K562 (cell line): ENCODE measurements at regions not wholly inside any gene's neighbourhood (a gene's known extent, or its start where the extent isn't known, plus 50 kb on each side); places are given as distances from the start of the nearest gene placed in this dataset.

ENCODE experiments used
- ATAC-seq: fragments of 200-7000 bp; cut with Tn5 transposase; 3 replicates; pipeline ENCODE4 v1.9.1; 2020; ENCODE audit warnings: moderate library complexity
- BruUV-seq: library from RNA; stranded (reverse); fragments of 400-500 nt; replicated peaks from 2 replicates; lab custom pipeline; 2021; lab: Mats Ljungman, UMichigan
- CTCF ChIA-PET: fragments of 300-600 bp; formaldehyde crosslinking; extraction: SDS; loops from one replicate; lab custom pipeline; 2021; ENCODE audit warnings: low intra/inter-chr PET ratio; lab: Yijun Ruan, JAX
- POLR2A ChIA-PET: fragments of 300-600, 350-650 bp; sonication (Branson Sonifier 250); formaldehyde crosslinking; extraction: SDS; loops from one replicate; lab custom pipeline; 2021; ENCODE audit warnings: antibody characterized with exemption, inconsistent platforms; lab: Yijun Ruan, JAX
- DNase-seq, 4 experiments: peaks; one replicate each; pipeline versions ENCODE4 v3.0.0 to v3.0.0-alpha.2; 2011 to 2018; ENCODE audit warnings: low spot score in 3 of 4, mixed read lengths in 3 of 4; ENCODE audit errors: extremely low read depth in 1 of 4
- FAIRE-seq: peaks from 2 replicates; lab custom pipeline; 2011; peaks lifted over from hg19 to GRCh38; lab: Jason Lieb, UNC
- H2AFZ ChIP-seq: 2 replicates; pipeline ENCODE4 v1.6.0; 2011; ENCODE audit warnings: low read depth, low read length, control low read depth, inconsistent platforms
- H3K27ac ChIP-seq: fragments of 200-600 bp; 3 replicates; pipeline ENCODE4 v1.8.0; 2011; ENCODE audit warnings: low read depth, mild to moderate bottlenecking, control low read depth, inconsistent platforms, low read length, moderate library complexity, mixed read lengths; ENCODE audit errors: extremely low read depth
- H3K27me3 ChIP-seq, 2 experiments: fragments of 300-600 bp in 1 of 2; 2 replicates in 1 of 2; 3 replicates in 1 of 2; pipeline versions ENCODE4 v1.6.0 to v1.8.0; 2011; ENCODE audit warnings: inconsistent platforms in 2 of 2, low read length in 2 of 2, mild to moderate bottlenecking in 1 of 2, mixed read lengths in 1 of 2, moderate library complexity in 1 of 2; ENCODE audit not compliant: control insufficient read depth in 2 of 2, insufficient read depth in 2 of 2
- H3K36me3 ChIP-seq: fragments of 300-600 bp; 3 replicates; pipeline ENCODE4 v1.8.0; 2011; ENCODE audit warnings: mild to moderate bottlenecking, low read length, inconsistent platforms; ENCODE audit not compliant: control insufficient read depth, insufficient read depth
- H3K4me1 ChIP-seq, 2 experiments: fragments of 200-600 bp in 1 of 2; replicated peaks in 1 of 2; 2 replicates in 1 of 2; 3 replicates in 1 of 2; pipeline versions ENCODE4 v1.5.1 to v1.8.0; 2011; ENCODE audit warnings: inconsistent platforms in 2 of 2, low read length in 2 of 2, mild to moderate bottlenecking in 1 of 2, mixed read lengths in 1 of 2, moderate library complexity in 1 of 2; ENCODE audit not compliant: control insufficient read depth in 2 of 2, insufficient read depth in 2 of 2
- H3K4me2 ChIP-seq: 2 replicates; pipeline ENCODE4 v1.6.1; 2011; ENCODE audit warnings: low read length, control low read depth, inconsistent platforms, mixed read lengths; ENCODE audit not compliant: insufficient read depth
- H3K4me3 ChIP-seq: fragments of 200-600 bp; sonication (generic), shearing (Covaris generic); 2 replicates; pipeline ENCODE4 v1.5.1; 2016; ENCODE audit warnings: control low read depth, inconsistent platforms
- H3K79me2 ChIP-seq: fragments of 200-600 bp; 3 replicates; pipeline ENCODE4 v1.8.0; 2011; ENCODE audit warnings: low read length, inconsistent platforms; ENCODE audit not compliant: control insufficient read depth, insufficient read depth
- H3K9ac ChIP-seq, 2 experiments: 2 replicates each; pipeline versions ENCODE4 v1.6.0 to v1.6.1; 2011; ENCODE audit warnings: low read depth in 2 of 2, low read length in 2 of 2, control low read depth in 1 of 2, inconsistent platforms in 1 of 2, mild to moderate bottlenecking in 1 of 2, mixed read lengths in 1 of 2; ENCODE audit not compliant: insufficient read depth in 1 of 2
- H3K9me1 ChIP-seq: one replicate; pipeline ENCODE4 v1.6.0; 2011; ENCODE audit warnings: inconsistent platforms, mild to moderate bottlenecking, low read length, moderate library complexity; ENCODE audit not compliant: control insufficient read depth, insufficient read depth
- H3K9me3 ChIP-seq: replicated peaks from 2 replicates; pipeline ENCODE4 v1.5.1; 2011; ENCODE audit warnings: low read depth, low read length, inconsistent platforms; ENCODE audit not compliant: control insufficient read depth, insufficient read depth
- H4K20me1 ChIP-seq: replicated peaks from 2 replicates; pipeline ENCODE4 v1.6.1; 2011; ENCODE audit warnings: low read length, inconsistent platforms, mixed read lengths; ENCODE audit not compliant: control insufficient read depth, insufficient read depth
- CBX8 ChIP-seq: fragments of 200-600 bp; sonication (generic); IDR thresholded peaks from 2 replicates; pipeline ENCODE4 v1.6.1; 2012; ENCODE audit warnings: borderline replicate concordance, mixed run types, low read depth, mild to moderate bottlenecking, moderate library complexity, mixed read lengths, low read length, control low read depth, inconsistent platforms; ENCODE audit not compliant: poor library complexity, severe bottlenecking; ENCODE audit errors: extremely low read depth
- DMBX1 ChIP-seq: fragments of 250-450 bp; sonication (Bioruptor Pico); IDR thresholded peaks from 2 replicates; pipeline ENCODE4 v1.8.0; 2022; ENCODE audit warnings: inconsistent platforms, mild to moderate bottlenecking, moderate library complexity, borderline replicate concordance
- GTF2F1 ChIP-seq: IDR thresholded peaks from 2 replicates; pipeline ENCODE4 v1.6.1; 2011; ENCODE audit warnings: low read depth, low read length, improper control_type of control experiment
- IFI16 ChIP-seq: fragments of 250-450 bp; sonication (Bioruptor Pico); IDR thresholded peaks from 2 replicates; pipeline ENCODE4 v2.1.2; 2022; ENCODE audit warnings: mild to moderate bottlenecking, inconsistent platforms
- KAT8 ChIP-seq: fragments of 450-650 bp; IDR thresholded peaks from 2 replicates; pipeline ENCODE4 v1.6.1; 2016; ENCODE audit warnings: low read depth, mild to moderate bottlenecking
- KLF1 ChIP-seq: fragments of 450-650 bp; IDR thresholded peaks from 2 replicates; pipeline ENCODE4 v1.6.1; 2016; ENCODE audit warnings: missing genetic modification characterization, missing compliant biosample characterization
- NCOA6 ChIP-seq: fragments of 450-650 bp; IDR thresholded peaks from 2 replicates; pipeline ENCODE4 v1.6.1; 2017; ENCODE audit warnings: mild to moderate bottlenecking
- RAD51 ChIP-seq: fragments of 450-650 bp; IDR thresholded peaks from 2 replicates; pipeline ENCODE4 v1.7.1; 2016; ENCODE audit warnings: low read depth, mild to moderate bottlenecking, borderline replicate concordance
- RBM15 ChIP-seq: fragments of 200-400 bp; formaldehyde crosslinking; IDR thresholded peaks from 2 replicates; pipeline ENCODE4 v1.6.1; 2018; ENCODE audit warnings: mild to moderate bottlenecking, low read length, moderate library complexity; ENCODE audit not compliant: insufficient read depth
- SMARCA5 ChIP-seq: fragments of 450-650 bp; IDR thresholded peaks from 2 replicates; pipeline ENCODE4 v1.6.1; 2016
- STAT5B ChIP-seq: fragments of 250-450 bp; sonication (Bioruptor Pico); IDR thresholded peaks from 2 replicates; pipeline ENCODE4 v1.8.0; 2021; ENCODE audit warnings: mild to moderate bottlenecking, inconsistent platforms
- TCF7 ChIP-seq: sonication (generic); IDR thresholded peaks from 2 replicates; pipeline ENCODE4 v1.6.1; 2016; ENCODE audit warnings: antibody characterized with exemption, borderline replicate concordance
- ZC3H11A ChIP-seq: IDR thresholded peaks from 2 replicates; pipeline ENCODE4 v1.6.1; 2012; ENCODE audit warnings: low read depth, low read length, improper control_type of control experiment
- ZNF217 ChIP-seq: sonication (generic); formaldehyde crosslinking; IDR thresholded peaks from 2 replicates; pipeline ENCODE4 v1.8.0; 2022; ENCODE audit warnings: mild to moderate bottlenecking, missing genetic modification reagents
- in situ Hi-C: fragments of 300-500 bp; cut with MboI; formaldehyde crosslinking; loops from 4 replicates; pipeline ENCODE4 v1.15.0; 2018; ENCODE audit warnings: inconsistent platforms, mixed read lengths
- intact Hi-C: fragments of 100-400 bp; cut with micrococcal nuclease; formaldehyde crosslinking; loops from 2 replicates; pipeline ENCODE4 v1.14.2; 2022
- TF ChIP-seq, protein P1 (sequence below): sonication (generic); formaldehyde crosslinking; IDR thresholded peaks from 2 replicates; pipeline ENCODE4 v1.8.0; 2022; ENCODE audit warnings: mild to moderate bottlenecking, missing genetic modification reagents
- TF ChIP-seq, protein P2 (sequence below): IDR thresholded peaks from 3 replicates; pipeline ENCODE4 v1.6.1; 2011; ENCODE audit warnings: borderline replicate concordance, mild to moderate bottlenecking, moderate library complexity; ENCODE audit not compliant: insufficient read length; ENCODE audit errors: extremely low read depth
- TF ChIP-seq, protein P3 (sequence below): sonication (generic); formaldehyde crosslinking; IDR thresholded peaks from 2 replicates; pipeline ENCODE4 v1.9.0; 2022; ENCODE audit warnings: mild to moderate bottlenecking, missing genetic modification reagents

DNA sequence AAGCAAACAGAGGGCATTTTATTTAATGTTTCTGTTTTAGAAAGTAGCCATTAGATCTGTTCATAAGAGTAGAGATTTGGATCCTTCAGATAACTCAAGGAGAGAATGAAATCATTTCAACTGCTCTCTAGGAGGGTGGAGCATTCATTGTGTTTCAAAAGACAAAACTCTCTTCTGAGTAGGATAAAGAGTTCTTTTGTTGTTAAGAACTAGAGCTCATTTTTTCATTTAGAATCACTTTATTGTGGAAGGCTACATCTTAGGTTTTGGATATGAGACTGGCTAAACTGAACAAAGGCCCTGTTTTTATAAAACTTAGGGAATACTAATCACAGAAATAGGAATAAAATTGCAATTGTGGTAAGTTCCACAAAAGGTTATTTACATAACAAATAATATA lies 193.9 kb upstream of the PCDH10 start:
- DNase-seq = no peak
- CTCF ChIA-PET = no interaction called here
- H4K20me1 ChIP-seq = no peaks in the 10 kb centered on the region
- TF ChIP-seq CBX8 (no peak), ZC3H11A (no peak), KLF1 (tag) (no peak), RBM15 (no peak), STAT5B (no peak), NCOA6 (no peak), DMBX1 (no peak), ZNF217 (CRISPR knock-in tag) (no peak), GTF2F1 (no peak), KAT8 (no peak), SMARCA5 (no peak), RAD51 (no peak), IFI16 (CRISPR knock-in tag) (no peak), TCF7 (no peak)
- TF ChIP-seq, protein P1, sequence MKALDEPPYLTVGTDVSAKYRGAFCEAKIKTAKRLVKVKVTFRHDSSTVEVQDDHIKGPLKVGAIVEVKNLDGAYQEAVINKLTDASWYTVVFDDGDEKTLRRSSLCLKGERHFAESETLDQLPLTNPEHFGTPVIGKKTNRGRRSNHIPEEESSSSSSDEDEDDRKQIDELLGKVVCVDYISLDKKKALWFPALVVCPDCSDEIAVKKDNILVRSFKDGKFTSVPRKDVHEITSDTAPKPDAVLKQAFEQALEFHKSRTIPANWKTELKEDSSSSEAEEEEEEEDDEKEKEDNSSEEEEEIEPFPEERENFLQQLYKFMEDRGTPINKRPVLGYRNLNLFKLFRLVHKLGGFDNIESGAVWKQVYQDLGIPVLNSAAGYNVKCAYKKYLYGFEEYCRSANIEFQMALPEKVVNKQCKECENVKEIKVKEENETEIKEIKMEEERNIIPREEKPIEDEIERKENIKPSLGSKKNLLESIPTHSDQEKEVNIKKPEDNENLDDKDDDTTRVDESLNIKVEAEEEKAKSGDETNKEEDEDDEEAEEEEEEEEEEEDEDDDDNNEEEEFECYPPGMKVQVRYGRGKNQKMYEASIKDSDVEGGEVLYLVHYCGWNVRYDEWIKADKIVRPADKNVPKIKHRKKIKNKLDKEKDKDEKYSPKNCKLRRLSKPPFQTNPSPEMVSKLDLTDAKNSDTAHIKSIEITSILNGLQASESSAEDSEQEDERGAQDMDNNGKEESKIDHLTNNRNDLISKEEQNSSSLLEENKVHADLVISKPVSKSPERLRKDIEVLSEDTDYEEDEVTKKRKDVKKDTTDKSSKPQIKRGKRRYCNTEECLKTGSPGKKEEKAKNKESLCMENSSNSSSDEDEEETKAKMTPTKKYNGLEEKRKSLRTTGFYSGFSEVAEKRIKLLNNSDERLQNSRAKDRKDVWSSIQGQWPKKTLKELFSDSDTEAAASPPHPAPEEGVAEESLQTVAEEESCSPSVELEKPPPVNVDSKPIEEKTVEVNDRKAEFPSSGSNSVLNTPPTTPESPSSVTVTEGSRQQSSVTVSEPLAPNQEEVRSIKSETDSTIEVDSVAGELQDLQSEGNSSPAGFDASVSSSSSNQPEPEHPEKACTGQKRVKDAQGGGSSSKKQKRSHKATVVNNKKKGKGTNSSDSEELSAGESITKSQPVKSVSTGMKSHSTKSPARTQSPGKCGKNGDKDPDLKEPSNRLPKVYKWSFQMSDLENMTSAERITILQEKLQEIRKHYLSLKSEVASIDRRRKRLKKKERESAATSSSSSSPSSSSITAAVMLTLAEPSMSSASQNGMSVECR (CRISPR knock-in tag) = no peak
- TF ChIP-seq, protein P2, sequence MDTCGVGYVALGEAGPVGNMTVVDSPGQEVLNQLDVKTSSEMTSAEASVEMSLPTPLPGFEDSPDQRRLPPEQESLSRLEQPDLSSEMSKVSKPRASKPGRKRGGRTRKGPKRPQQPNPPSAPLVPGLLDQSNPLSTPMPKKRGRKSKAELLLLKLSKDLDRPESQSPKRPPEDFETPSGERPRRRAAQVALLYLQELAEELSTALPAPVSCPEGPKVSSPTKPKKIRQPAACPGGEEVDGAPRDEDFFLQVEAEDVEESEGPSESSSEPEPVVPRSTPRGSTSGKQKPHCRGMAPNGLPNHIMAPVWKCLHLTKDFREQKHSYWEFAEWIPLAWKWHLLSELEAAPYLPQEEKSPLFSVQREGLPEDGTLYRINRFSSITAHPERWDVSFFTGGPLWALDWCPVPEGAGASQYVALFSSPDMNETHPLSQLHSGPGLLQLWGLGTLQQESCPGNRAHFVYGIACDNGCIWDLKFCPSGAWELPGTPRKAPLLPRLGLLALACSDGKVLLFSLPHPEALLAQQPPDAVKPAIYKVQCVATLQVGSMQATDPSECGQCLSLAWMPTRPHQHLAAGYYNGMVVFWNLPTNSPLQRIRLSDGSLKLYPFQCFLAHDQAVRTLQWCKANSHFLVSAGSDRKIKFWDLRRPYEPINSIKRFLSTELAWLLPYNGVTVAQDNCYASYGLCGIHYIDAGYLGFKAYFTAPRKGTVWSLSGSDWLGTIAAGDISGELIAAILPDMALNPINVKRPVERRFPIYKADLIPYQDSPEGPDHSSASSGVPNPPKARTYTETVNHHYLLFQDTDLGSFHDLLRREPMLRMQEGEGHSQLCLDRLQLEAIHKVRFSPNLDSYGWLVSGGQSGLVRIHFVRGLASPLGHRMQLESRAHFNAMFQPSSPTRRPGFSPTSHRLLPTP = no peak
- TF ChIP-seq, protein P3, sequence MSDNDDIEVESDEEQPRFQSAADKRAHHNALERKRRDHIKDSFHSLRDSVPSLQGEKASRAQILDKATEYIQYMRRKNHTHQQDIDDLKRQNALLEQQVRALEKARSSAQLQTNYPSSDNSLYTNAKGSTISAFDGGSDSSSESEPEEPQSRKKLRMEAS (CRISPR knock-in tag) = no peak
- no peak overlapping the region for H2AFZ ChIP-seq
- no peak for ATAC-seq
- no peak for FAIRE-seq
- POLR2A ChIA-PET = no interaction called here
- no peaks in the 10 kb centered on the region for H3K36me3 ChIP-seq
- in situ Hi-C loops (no loop called here), intact Hi-C loops (no loop called here)
- H3K79me2 ChIP-seq = no peaks in the 10 kb centered on the region
- no peak overlapping the region for H3K27ac ChIP-seq
- no peak overlapping the region for H3K9ac ChIP-seq
- BruUV-seq = no TSS peak
- H3K9me1 ChIP-seq = no peaks in the 10 kb centered on the region
- no peaks in the 10 kb centered on the region for H3K27me3 ChIP-seq
- H3K4me1 ChIP-seq = no peaks in the 10 kb centered on the region
- no peak overlapping the region for H3K4me2 ChIP-seq
- H3K9me3 ChIP-seq = no peaks in the 10 kb centered on the region
- H3K4me3 ChIP-seq = no peak overlapping the region
